Muscle layer of duodenum (tissue), 2 donors: ENCODE measurements at regions not wholly inside any gene's neighbourhood (a gene's known extent, or its start where the extent isn't known, plus 50 kb on each side); places are given as distances from the start of the nearest gene placed in this dataset.
"Not testable (repeated sequence)": the region's sequence is repeated elsewhere in the genome, so short reads cannot be mapped to it uniquely, and the experiment has no call there.

Experiments used
- H3K27ac ChIP-seq: one replicate; pipeline ENCODE4 v1.7.0; 2013; ENCODE audit warnings: mild to moderate bottlenecking, low read length
- H3K27me3 ChIP-seq: one replicate; pipeline ENCODE4 v1.7.0; 2013; ENCODE audit warnings: low read depth, mild to moderate bottlenecking, control low read depth, low read length
- H3K36me3 ChIP-seq, 2 donors: one replicate each; pipeline ENCODE4 v1.7.0; 2013; ENCODE audit warnings: low read length in 2 of 2, control low read depth in 1 of 2, mild to moderate bottlenecking in 1 of 2; ENCODE audit not compliant: insufficient read depth in 2 of 2, control insufficient read depth in 1 of 2
- H3K4me1 ChIP-seq, 2 donors: one replicate each; pipeline ENCODE4 v1.7.0; 2013; ENCODE audit warnings: low read length in 2 of 2, mild to moderate bottlenecking in 2 of 2, control low read depth in 1 of 2, moderate library complexity in 1 of 2; ENCODE audit not compliant: insufficient read depth in 2 of 2, control insufficient read depth in 1 of 2
- H3K4me3 ChIP-seq, 2 donors: one replicate each; pipeline ENCODE4 v1.7.0; 2013; ENCODE audit warnings: low read length in 2 of 2, low read depth in 1 of 2, mild to moderate bottlenecking in 1 of 2
- H3K9me3 ChIP-seq, 2 donors: one replicate each; pipeline ENCODE4 v1.7.0; 2013; ENCODE audit warnings: low read length in 2 of 2, control low read depth in 1 of 2, mild to moderate bottlenecking in 1 of 2; ENCODE audit not compliant: control insufficient read depth in 1 of 2
- donor health status: healthy.

DNA sequence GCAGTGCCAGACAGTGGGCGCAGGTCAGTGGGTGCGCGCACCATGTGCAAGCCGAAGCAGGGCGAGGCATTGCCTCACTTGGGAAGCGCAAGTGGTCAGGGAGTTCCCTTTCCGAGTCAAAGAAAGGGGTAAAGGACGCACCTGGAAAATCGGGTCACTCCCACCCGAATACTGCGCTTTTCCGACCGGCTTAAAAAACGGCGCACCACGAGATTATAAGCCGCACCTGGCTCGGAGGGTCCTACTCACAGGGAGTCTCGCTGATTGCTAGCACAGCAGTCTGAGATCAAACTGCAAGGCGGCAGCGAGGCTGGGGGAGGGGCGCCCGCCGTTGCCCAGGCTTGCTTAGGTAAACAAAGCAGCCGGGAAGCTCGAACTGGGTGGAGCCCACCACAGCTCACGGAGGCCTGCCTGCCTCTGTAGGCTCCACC, 77.9 kb downstream of the NR4A2 start:
- not testable (repeated sequence) for H3K4me3 ChIP-seq, H3K36me3 ChIP-seq, H3K9me3 ChIP-seq, H3K27me3 ChIP-seq, H3K27ac ChIP-seq, H3K4me1 ChIP-seq

DNA sequence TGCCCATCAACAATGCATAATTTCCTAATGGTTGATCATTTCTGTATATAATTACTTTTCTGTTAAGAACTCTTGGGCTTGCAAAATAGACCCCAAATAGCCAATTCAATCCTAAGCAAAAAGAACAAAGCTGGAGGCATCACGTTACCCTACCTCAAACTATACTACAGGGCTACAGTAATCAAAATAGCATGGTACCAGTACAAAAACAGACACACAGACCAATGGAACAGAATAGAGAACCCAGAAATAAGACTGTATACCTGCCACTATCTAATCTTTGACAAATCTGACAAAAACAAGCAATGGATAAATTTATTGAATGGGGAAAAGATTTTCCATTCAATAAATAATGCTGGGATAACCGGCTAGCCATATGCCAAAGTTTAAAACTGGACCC, 78.8 kb downstream of the NR4A2 start:
- Histone ChIP-seq H3K27ac (no peak overlapping the region), H3K4me1 (no peaks in the 10 kb centered on the region), H3K9me3 (no peaks in the 10 kb centered on the region), H3K36me3 (no peaks in the 10 kb centered on the region), H3K4me3 (no peak overlapping the region), H3K27me3 (no peaks in the 10 kb centered on the region)

DNA sequence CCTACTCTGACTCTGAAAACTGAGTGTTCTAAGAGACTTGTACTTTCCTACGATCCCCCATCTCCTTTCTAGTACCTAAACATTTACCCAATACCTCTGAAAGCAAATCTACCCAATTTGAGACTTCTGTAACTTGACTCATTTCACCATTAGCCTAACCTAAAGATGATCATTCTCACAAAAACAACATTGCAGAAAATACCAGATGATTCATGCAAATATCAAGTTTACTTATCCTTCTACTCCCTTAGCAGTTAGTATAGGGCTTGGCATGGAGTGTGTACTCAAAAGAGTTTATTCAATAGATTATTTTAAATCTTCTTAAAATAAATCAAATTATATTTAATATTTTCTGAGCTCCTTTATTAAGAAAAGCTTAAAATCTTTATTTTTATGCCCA, 89.6 kb downstream of the NR4A2 start:
- Histone ChIP-seq H3K4me3 (no peak overlapping the region), H3K9me3 (no peaks in the 10 kb centered on the region), H3K36me3 (no peaks in the 10 kb centered on the region), H3K4me1 (no peaks in the 10 kb centered on the region), H3K27me3 (no peaks in the 10 kb centered on the region), H3K27ac (no peak overlapping the region)

DNA sequence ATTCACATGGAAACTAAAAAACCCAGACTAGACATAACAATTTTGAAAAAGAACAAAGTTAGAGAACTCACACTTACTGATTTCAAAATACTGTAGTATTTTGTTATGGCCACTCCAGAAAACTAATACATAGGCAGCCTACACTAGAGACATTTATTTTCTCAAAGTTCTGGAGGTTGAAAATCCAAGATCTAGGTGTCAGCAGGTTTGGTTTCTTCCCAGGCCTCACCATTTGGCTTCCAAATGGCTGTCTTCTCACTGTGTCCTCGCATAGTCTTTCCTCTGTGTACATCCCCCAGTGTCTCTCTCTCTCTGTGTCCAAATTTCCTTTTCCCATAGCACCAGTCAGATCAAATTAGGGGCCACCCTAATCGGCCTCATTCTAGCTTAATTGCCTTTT, 95.0 kb downstream of the NR4A2 start:
- no peaks in the 10 kb centered on the region for H3K4me1 ChIP-seq
- no peaks in the 10 kb centered on the region for H3K36me3 ChIP-seq
- no peak overlapping the region for H3K4me3 ChIP-seq
- H3K27ac ChIP-seq = no peak overlapping the region
- H3K27me3 ChIP-seq = no peaks in the 10 kb centered on the region
- peaks cover 0 to 12% of the 10 kb centered on the region in 2 donors for H3K9me3 ChIP-seq

DNA sequence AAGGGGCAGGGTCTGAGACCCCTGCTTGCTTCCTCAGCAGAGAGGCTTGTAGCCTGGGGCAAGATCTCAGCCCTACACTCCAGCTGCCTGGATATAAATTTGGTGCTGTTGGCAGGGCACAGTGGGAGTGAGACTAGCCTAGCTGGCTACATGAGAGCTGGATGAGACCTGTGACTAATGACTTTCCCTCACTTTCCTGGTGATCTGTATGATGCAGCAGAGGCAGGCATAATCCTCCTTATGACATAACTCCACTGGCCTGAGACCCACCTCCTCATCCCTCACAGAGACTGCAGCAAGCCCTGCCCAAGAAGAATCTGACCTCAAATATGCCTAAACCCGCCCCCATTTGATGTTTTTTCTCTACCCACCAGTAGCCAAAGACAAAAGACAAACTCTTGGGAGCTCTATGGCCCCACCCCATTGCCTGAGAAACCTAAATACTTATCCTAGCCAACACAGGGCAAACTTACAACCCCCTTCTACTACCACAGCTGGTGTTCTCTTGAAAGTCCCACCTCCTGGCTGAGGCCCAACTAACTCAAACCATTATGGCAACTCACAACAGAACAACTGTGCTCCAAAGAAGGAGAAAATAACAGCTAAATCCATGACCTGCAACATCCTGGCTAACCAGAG, 102.7 kb downstream of the NR4A2 start:
- Histone ChIP-seq H3K4me3 (no peak overlapping the region), H3K9me3 (peaks cover 3 to 14% of the 10 kb centered on the region in 2 donors), H3K27ac (no peak overlapping the region), H3K4me1 (no peaks in the 10 kb centered on the region), H3K36me3 (no peaks in the 10 kb centered on the region), H3K27me3 (no peaks in the 10 kb centered on the region)

DNA sequence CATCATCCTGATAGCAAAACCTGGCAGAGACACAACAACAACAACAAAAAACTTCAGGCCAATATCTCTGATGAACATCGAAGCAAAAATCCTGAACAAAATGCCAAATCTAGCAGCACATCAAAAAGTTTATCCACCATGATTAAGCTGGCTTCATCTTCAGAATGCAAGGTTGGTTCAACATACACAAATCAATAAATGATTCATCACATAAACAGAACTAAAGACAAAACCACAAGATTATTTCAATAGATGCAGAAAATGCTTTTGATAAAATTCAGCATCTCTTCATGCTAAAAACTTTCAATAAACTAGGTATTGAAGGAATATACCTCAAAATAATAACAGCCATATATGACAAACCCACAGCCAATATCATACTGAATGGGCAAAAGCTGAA, 109.2 kb downstream of the NR4A2 start:
- H3K27me3 ChIP-seq, H3K4me3 ChIP-seq, H3K36me3 ChIP-seq, H3K4me1 ChIP-seq, H3K27ac ChIP-seq: not testable (repeated sequence)
- peaks cover 0 to 13% of the 10 kb centered on the region in 2 donors for H3K9me3 ChIP-seq

DNA sequence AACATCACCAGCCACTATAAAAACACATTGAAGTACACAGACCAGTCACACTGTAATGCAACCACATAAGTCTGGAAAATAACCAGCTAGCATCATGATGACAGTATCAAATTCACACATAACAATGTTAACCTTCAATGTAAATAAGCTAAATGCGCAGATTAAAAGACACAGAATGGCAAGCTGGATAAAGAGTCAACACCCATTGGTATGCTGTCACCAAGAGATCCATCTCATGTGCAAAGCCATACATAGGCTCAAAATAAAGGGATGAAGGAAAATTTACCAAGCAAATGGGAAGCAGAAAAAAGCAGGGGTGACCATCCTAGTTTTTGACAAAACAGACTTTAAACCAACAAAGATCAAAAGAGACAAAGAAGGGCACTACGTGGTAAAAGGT, 110.8 kb downstream of the NR4A2 start:
- Histone ChIP-seq H3K27ac (no peak overlapping the region), H3K27me3 (no peaks in the 10 kb centered on the region), H3K4me1 (no peaks in the 10 kb centered on the region), H3K36me3 (no peaks in the 10 kb centered on the region), H3K9me3 (peaks cover 0 to 13% of the 10 kb centered on the region in 2 donors), H3K4me3 (no peak overlapping the region)

DNA sequence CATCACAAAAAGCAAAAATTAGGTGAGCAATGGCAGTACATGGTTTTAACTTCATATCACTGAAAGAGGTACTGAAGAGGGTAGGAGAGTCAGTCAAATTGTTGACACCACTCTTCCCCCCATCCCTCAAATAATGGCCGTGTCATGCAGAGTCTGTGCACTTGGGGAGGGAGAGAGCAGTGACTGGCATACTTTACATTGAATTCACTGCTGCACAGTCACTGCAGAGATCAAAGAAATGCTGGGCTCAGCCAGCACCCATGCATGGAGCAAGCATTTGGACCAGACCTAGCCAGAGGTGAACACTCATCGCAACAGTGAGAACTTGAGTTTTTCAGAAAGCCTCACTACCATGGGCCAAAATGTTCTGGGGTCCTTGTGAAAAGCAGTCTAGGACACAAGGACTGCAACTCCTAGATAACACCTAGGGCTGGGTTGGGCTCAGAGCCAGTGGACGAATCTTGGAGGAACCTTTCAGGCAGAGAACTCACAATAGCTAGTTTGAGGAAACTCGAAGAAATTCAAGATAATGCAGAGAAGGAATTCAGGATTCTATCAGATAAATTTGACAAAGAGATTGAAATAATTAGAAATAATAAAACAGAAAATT, 112.9 kb downstream of the NR4A2 start:
- no peaks in the 10 kb centered on the region for H3K4me1 ChIP-seq
- peaks cover 0 to 13% of the 10 kb centered on the region in 2 donors for H3K9me3 ChIP-seq
- no peak overlapping the region for H3K27ac ChIP-seq
- no peaks in the 10 kb centered on the region for H3K36me3 ChIP-seq
- no peak overlapping the region for H3K4me3 ChIP-seq
- H3K27me3 ChIP-seq = no peaks in the 10 kb centered on the region

DNA sequence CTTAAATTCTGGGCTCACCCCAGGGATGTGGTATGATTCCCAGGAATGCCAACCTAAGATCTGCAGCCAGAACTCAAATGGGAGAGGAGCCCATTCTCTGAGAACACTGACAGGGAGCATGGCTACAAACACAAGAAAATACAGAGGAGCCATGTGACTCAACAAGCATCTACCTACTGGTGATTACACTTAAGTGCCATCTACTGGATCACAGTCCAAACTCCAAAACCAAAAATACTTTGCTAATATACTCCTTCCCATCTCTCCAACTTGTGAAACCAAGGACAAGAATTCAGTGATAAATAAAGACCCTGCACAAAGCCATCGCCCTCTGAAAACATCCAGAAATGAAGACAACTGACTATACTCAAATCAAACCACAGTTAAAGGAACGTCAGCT, 116.9 kb downstream of the NR4A2 start:
- H3K4me3 ChIP-seq = no peak overlapping the region
- no peaks in the 10 kb centered on the region for H3K36me3 ChIP-seq
- H3K9me3 ChIP-seq = no peaks in the 10 kb centered on the region
- H3K27ac ChIP-seq = no peak overlapping the region
- no peaks in the 10 kb centered on the region for H3K27me3 ChIP-seq
- no peaks in the 10 kb centered on the region for H3K4me1 ChIP-seq

DNA sequence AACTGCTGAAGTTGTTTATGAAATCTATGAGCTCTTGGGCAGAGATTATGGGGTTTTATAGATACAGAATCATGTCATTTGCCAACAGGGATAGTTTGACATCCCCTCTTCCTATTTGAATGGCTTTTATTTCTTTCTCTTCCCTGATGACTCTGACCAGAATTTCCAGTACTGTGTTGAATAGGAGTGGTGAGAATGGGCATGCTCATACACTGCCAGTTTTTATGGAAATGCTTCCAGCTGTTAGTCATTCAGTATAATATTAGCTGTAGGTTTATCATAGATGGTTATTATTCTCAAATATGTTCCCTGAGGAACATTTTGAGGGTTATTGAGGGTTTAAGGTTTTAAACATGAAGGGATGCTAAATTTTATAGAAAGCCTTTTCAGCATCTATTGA, 121.2 kb downstream of the NR4A2 start:
- H3K27ac ChIP-seq = no peak overlapping the region
- H3K9me3 ChIP-seq = no peaks in the 10 kb centered on the region
- no peak overlapping the region for H3K4me3 ChIP-seq
- no peaks in the 10 kb centered on the region for H3K4me1 ChIP-seq
- H3K36me3 ChIP-seq = no peaks in the 10 kb centered on the region
- no peaks in the 10 kb centered on the region for H3K27me3 ChIP-seq

DNA sequence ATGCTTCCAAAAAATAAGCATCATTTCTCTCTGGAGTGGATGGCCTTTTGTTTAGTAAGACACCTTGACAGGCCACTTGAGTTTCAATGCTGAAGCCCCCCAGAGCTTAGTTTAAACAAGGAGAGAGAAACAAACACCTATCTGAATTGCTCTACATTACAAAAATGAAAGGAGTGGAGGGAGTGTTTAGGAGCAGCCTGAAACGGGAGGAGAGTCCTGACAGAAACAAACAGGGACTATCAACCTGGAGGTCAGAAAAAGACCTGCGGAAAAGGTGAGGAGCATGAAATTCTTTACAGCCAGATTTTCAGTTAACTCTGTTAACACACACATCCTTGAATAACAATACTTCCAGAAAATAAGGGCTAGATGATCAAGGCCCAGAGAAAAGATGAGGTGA, 126.2 kb downstream of the NR4A2 start:
- Histone ChIP-seq H3K27ac (no peak overlapping the region), H3K36me3 (no peaks in the 10 kb centered on the region), H3K4me1 (no peaks in the 10 kb centered on the region), H3K4me3 (no peak overlapping the region), H3K9me3 (no peaks in the 10 kb centered on the region), H3K27me3 (no peaks in the 10 kb centered on the region)

DNA sequence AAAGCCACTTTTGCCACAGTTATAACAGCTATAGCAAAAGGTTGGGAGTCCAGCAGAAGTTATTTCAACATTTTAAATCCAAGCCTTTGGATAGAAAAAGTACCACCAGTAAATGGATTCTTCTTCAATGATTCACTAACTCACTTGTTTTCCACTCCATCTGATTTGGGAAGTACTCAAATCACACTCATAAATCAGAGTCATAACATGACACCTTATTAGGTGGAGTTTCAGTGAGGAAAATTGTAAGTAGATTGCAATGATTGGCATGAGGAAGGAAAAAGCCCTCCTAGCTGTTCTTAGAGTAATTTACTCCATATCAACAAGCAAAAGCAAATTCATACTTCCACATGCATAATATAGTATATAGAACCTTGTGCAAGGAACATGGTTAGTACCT, 132.9 kb downstream of the NR4A2 start:
- no peaks in the 10 kb centered on the region for H3K9me3 ChIP-seq
- H3K27ac ChIP-seq = no peak overlapping the region
- no peak overlapping the region for H3K4me3 ChIP-seq
- no peaks in the 10 kb centered on the region for H3K4me1 ChIP-seq
- H3K36me3 ChIP-seq = no peaks in the 10 kb centered on the region
- no peaks in the 10 kb centered on the region for H3K27me3 ChIP-seq
